SK-N-SH treated with all-trans-retinoic acid at 6 μM for 48 hours (cell line): ENCODE measurements at regions not wholly inside any gene's neighbourhood (a gene's known extent, or its start where the extent isn't known, plus 50 kb on each side); places are given as distances from the start of the nearest gene placed in this dataset.

Experiments
- ATAC-seq: fragments of 200-7000 bp; cut with Tn5 transposase; 3 replicates; pipeline ENCODE4 v1.9.1; 2020; ENCODE audit warnings: mild to moderate bottlenecking, moderate library complexity
- ARNTL ChIP-seq: fragments of 450-650 bp; formaldehyde crosslinking; IDR thresholded peaks from 2 replicates; pipeline ENCODE4 v1.5.0; 2020; ENCODE audit warnings: low read depth, mild to moderate bottlenecking, moderate library complexity, borderline replicate concordance
- CSDC2 ChIP-seq: fragments of 250-450 bp; sonication (Bioruptor Pico); IDR thresholded peaks from 2 replicates; pipeline ENCODE4 v1.5.0; 2020; ENCODE audit warnings: mild to moderate bottlenecking, moderate library complexity
- ESRRG ChIP-seq: fragments of 250-450 bp; sonication (Bioruptor Pico); IDR thresholded peaks from 2 replicates; pipeline ENCODE4 v1.6.1; 2021; ENCODE audit warnings: mild to moderate bottlenecking
- GLIS3 ChIP-seq: fragments of 250-450 bp; sonication (Bioruptor Pico); IDR thresholded peaks from 2 replicates; pipeline ENCODE4 v1.5.0; 2020; ENCODE audit warnings: mild to moderate bottlenecking, moderate library complexity
- ISL1 ChIP-seq: fragments of 250-450 bp; sonication (Bioruptor Pico); IDR thresholded peaks from 2 replicates; pipeline ENCODE4 v2.1.2; 2022; ENCODE audit warnings: mild to moderate bottlenecking, moderate library complexity
- OSR1 ChIP-seq: fragments of 250-450 bp; sonication (Bioruptor Pico); IDR thresholded peaks from 2 replicates; pipeline ENCODE4 v1.8.0; 2022; ENCODE audit warnings: moderate library complexity, mild to moderate bottlenecking, inconsistent platforms
- PPARA ChIP-seq: fragments of 250-450 bp; sonication (Bioruptor Pico); IDR thresholded peaks from 2 replicates; pipeline ENCODE4 v1.5.0; 2020; ENCODE audit warnings: mild to moderate bottlenecking, borderline replicate concordance
- RARB ChIP-seq: fragments of 250-450 bp; sonication (Bioruptor Pico); IDR thresholded peaks from 2 replicates; pipeline ENCODE4 v1.8.0; 2021; ENCODE audit warnings: mild to moderate bottlenecking, moderate library complexity
- TCF4 ChIP-seq: fragments of 250-450 bp; sonication (Bioruptor Pico); IDR thresholded peaks from 2 replicates; pipeline ENCODE4 v1.8.0; 2021; ENCODE audit warnings: mild to moderate bottlenecking, moderate library complexity, borderline replicate concordance
- TOX ChIP-seq: fragments of 250-450 bp; sonication (Bioruptor Pico); IDR thresholded peaks from 2 replicates; pipeline ENCODE4 v1.8.0; 2021; ENCODE audit warnings: mild to moderate bottlenecking, moderate library complexity, borderline replicate concordance
- ZC3H10 ChIP-seq: fragments of 250-450 bp; sonication (Bioruptor Pico); IDR thresholded peaks from 2 replicates; pipeline ENCODE4 v1.5.1; 2021; ENCODE audit warnings: mild to moderate bottlenecking, moderate library complexity
- ZFP3 ChIP-seq: fragments of 250-450 bp; sonication (Bioruptor Pico); IDR thresholded peaks from 2 replicates; pipeline ENCODE4 v1.5.0; 2020; ENCODE audit warnings: mild to moderate bottlenecking, moderate library complexity
- ZFP30 ChIP-seq: fragments of 450-650 bp; formaldehyde crosslinking; IDR thresholded peaks from 2 replicates; pipeline ENCODE4 v1.5.0; 2022; ENCODE audit warnings: mild to moderate bottlenecking, moderate library complexity
- ZNF565 ChIP-seq: fragments of 450-650 bp; formaldehyde crosslinking; conservative IDR thresholded peaks from 2 replicates; pipeline ENCODE4 v1.5.0; 2020; ENCODE audit warnings: low read depth, mild to moderate bottlenecking, moderate library complexity
- ZNF70 ChIP-seq: fragments of 450-650 bp; formaldehyde crosslinking; IDR thresholded peaks from 2 replicates; pipeline ENCODE4 v1.5.0; 2020; ENCODE audit warnings: mild to moderate bottlenecking, moderate library complexity
- ZNF8 ChIP-seq: fragments of 450-650 bp; formaldehyde crosslinking; IDR thresholded peaks from 2 replicates; pipeline ENCODE4 v1.5.0; 2020; ENCODE audit warnings: mild to moderate bottlenecking, moderate library complexity
- TF ChIP-seq, protein P1 (sequence below): fragments of 250-450 bp; sonication (Bioruptor Pico); IDR thresholded peaks from 2 replicates; pipeline ENCODE4 v1.5.1; 2020; ENCODE audit warnings: low read depth, mild to moderate bottlenecking, moderate library complexity
- TF ChIP-seq, protein P2 (sequence below): fragments of 250-450 bp; sonication (Bioruptor Pico); IDR thresholded peaks from 2 replicates; pipeline ENCODE4 v1.8.0; 2020; ENCODE audit warnings: mild to moderate bottlenecking, moderate library complexity, borderline replicate concordance
- TF ChIP-seq, protein P3 (sequence below): fragments of 250-450 bp; sonication (Bioruptor Pico); IDR thresholded peaks from 2 replicates; pipeline ENCODE4 v1.8.0; 2021; ENCODE audit warnings: low read depth, mild to moderate bottlenecking, moderate library complexity, borderline replicate concordance
- TF ChIP-seq, protein P4 (sequence below): fragments of 250-450 bp; sonication (Bioruptor Pico); IDR thresholded peaks from 2 replicates; pipeline ENCODE4 v1.5.0; 2020; ENCODE audit warnings: mild to moderate bottlenecking, moderate library complexity
- TF ChIP-seq, protein P5 (sequence below): fragments of 250-450 bp; sonication (Bioruptor Pico); IDR thresholded peaks from 2 replicates; pipeline ENCODE4 v1.5.1; 2021; ENCODE audit warnings: mild to moderate bottlenecking, moderate library complexity

DNA sequence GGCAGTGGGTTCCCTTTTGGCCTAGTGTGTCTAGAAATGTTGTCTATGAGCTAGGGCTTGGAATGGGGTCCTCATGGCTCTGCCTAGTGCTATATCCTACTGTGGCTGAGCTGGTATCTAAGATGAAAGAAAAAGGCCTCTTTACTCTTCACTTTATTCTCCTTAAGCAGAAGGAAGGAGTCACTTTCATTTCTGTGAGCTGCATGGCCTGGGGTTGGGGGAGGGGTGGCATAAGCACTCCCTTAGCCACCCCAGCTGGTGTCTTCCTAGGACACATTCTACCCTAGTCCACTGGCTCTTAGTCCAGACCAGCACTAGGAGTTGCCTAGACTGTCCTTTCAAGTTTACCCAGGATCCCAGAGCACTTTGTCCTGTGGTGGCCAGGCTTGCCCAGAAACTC lies 1148.9 kb upstream of the CNTN5 start:
- TF ChIP-seq ZFP30 (no peak), ZNF70 (CRISPR knock-in tag) (no peak), RARB (CRISPR knock-in tag) (no peak), ZC3H10 (CRISPR knock-in tag) (no peak), ZFP3 (no peak), ESRRG (CRISPR knock-in tag) (no peak), TOX (CRISPR knock-in tag) (no peak), PPARA (CRISPR knock-in tag) (no peak), CSDC2 (CRISPR knock-in tag) (no peak), ZNF8 (CRISPR knock-in tag) (no peak)
- TF ChIP-seq, protein P1, sequence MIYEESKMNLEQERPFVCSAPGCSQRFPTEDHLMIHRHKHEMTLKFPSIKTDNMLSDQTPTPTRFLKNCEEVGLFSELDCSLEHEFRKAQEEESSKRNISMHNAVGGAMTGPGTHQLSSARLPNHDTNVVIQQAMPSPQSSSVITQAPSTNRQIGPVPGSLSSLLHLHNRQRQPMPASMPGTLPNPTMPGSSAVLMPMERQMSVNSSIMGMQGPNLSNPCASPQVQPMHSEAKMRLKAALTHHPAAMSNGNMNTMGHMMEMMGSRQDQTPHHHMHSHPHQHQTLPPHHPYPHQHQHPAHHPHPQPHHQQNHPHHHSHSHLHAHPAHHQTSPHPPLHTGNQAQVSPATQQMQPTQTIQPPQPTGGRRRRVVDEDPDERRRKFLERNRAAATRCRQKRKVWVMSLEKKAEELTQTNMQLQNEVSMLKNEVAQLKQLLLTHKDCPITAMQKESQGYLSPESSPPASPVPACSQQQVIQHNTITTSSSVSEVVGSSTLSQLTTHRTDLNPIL = no peak
- no peak for ATAC-seq

DNA sequence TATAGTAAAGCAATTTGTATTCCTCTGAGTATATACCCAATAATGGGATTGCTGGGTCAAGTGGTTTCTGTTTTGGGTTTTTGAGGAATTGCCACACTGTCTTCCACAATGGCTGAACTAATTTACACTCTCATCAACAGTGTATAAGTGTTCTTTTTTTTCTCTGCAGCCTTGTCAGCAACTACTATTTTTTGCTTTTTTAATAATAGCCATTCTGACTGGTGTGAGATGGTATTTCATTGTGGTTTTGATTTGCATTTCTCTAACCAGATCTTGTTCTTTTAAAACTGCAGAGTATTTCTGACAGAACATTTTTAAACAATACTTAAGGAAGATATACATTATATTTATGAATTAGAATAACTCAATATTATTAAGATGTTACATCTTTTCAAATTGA lies 1140.5 kb upstream of the CNTN5 start:
- no peak for TF ChIP-seq ISL1 (CRISPR knock-in tag)
- TF ChIP-seq, protein P2, sequence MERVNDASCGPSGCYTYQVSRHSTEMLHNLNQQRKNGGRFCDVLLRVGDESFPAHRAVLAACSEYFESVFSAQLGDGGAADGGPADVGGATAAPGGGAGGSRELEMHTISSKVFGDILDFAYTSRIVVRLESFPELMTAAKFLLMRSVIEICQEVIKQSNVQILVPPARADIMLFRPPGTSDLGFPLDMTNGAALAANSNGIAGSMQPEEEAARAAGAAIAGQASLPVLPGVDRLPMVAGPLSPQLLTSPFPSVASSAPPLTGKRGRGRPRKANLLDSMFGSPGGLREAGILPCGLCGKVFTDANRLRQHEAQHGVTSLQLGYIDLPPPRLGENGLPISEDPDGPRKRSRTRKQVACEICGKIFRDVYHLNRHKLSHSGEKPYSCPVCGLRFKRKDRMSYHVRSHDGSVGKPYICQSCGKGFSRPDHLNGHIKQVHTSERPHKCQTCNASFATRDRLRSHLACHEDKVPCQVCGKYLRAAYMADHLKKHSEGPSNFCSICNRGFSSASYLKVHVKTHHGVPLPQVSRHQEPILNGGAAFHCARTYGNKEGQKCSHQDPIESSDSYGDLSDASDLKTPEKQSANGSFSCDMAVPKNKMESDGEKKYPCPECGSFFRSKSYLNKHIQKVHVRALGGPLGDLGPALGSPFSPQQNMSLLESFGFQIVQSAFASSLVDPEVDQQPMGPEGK = no peak
- no peak for TF ChIP-seq ZFP3
- TF ChIP-seq, protein P1 = no peak
- TF ChIP-seq ESRRG (CRISPR knock-in tag) = no peak
- no peak for TF ChIP-seq ZC3H10 (CRISPR knock-in tag)
- TF ChIP-seq ZNF8 (CRISPR knock-in tag) = no peak
- no peak for TF ChIP-seq RARB (CRISPR knock-in tag)
- TF ChIP-seq ZNF565 (CRISPR knock-in tag) = no peak
- no peak for TF ChIP-seq CSDC2 (CRISPR knock-in tag)
- no peak for TF ChIP-seq TCF4
- ATAC-seq = no peak

DNA sequence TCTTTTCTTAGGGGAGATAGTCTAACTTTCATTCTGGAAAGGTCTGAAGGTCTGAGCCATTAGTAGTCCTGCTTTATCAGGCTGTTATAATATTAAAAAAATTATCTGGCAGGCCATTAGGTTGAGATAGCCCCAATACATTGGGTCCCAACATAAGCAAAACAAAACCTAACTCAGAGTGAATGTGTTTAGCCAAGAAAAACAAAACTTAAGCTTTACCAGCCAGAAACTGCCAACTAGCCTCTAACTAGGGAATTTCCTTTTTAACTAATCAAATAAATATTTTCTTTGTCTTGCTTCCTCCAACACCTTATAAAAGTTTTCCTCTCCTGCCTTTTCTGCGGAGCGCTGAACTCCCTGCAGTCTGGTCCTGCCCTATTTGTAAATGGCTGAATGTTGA lies 1137.7 kb upstream of the CNTN5 start:
- ATAC-seq = no peak
- TF ChIP-seq ZFP30 (no peak), ISL1 (CRISPR knock-in tag) (no peak)
- TF ChIP-seq, protein P3, sequence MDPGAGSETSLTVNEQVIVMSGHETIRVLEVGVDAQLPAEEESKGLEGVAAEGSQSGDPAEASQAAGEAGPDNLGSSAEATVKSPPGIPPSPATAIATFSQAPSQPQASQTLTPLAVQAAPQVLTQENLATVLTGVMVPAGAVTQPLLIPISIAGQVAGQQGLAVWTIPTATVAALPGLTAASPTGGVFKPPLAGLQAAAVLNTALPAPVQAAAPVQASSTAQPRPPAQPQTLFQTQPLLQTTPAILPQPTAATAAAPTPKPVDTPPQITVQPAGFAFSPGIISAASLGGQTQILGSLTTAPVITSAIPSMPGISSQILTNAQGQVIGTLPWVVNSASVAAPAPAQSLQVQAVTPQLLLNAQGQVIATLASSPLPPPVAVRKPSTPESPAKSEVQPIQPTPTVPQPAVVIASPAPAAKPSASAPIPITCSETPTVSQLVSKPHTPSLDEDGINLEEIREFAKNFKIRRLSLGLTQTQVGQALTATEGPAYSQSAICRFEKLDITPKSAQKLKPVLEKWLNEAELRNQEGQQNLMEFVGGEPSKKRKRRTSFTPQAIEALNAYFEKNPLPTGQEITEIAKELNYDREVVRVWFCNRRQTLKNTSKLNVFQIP (CRISPR knock-in tag) = no peak

DNA sequence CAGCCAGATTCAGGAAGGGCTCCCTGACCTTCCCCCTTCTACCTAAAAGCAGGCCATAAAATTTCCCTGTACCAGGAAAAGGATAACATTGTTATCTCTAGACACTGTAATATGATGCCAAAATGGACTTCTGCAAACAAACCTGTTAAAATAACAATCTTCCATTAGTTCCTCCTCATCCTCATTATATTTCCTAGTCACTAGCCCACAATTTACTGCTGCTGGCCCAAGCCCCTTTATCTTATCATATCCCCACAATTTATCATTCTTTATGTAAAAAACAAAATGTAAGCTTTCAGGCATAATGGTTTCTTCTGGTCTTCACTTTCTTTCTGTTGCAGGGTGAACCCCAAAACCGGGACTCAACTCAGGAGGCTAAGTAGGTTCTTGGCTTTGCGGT lies 1132.1 kb upstream of the CNTN5 start:
- ATAC-seq = no peak
- TF ChIP-seq TCF4 = no peak
- TF ChIP-seq, protein P1 = no peak
- TF ChIP-seq GLIS3 = no peak
- TF ChIP-seq ZNF565 (CRISPR knock-in tag) = no peak
- TF ChIP-seq, protein P2 = no peak
- TF ChIP-seq, protein P4, sequence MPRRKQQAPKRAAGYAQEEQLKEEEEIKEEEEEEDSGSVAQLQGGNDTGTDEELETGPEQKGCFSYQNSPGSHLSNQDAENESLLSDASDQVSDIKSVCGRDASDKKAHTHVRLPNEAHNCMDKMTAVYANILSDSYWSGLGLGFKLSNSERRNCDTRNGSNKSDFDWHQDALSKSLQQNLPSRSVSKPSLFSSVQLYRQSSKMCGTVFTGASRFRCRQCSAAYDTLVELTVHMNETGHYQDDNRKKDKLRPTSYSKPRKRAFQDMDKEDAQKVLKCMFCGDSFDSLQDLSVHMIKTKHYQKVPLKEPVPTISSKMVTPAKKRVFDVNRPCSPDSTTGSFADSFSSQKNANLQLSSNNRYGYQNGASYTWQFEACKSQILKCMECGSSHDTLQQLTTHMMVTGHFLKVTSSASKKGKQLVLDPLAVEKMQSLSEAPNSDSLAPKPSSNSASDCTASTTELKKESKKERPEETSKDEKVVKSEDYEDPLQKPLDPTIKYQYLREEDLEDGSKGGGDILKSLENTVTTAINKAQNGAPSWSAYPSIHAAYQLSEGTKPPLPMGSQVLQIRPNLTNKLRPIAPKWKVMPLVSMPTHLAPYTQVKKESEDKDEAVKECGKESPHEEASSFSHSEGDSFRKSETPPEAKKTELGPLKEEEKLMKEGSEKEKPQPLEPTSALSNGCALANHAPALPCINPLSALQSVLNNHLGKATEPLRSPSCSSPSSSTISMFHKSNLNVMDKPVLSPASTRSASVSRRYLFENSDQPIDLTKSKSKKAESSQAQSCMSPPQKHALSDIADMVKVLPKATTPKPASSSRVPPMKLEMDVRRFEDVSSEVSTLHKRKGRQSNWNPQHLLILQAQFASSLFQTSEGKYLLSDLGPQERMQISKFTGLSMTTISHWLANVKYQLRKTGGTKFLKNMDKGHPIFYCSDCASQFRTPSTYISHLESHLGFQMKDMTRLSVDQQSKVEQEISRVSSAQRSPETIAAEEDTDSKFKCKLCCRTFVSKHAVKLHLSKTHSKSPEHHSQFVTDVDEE (CRISPR knock-in tag) = no peak
- TF ChIP-seq ARNTL (CRISPR knock-in tag) = no peak
- TF ChIP-seq ESRRG (CRISPR knock-in tag) = no peak
- no peak for TF ChIP-seq OSR1 (CRISPR knock-in tag)
- no peak for TF ChIP-seq PPARA (CRISPR knock-in tag)
- no peak for TF ChIP-seq ZFP30
- no peak for TF ChIP-seq RARB (CRISPR knock-in tag)
- TF ChIP-seq, protein P5, sequence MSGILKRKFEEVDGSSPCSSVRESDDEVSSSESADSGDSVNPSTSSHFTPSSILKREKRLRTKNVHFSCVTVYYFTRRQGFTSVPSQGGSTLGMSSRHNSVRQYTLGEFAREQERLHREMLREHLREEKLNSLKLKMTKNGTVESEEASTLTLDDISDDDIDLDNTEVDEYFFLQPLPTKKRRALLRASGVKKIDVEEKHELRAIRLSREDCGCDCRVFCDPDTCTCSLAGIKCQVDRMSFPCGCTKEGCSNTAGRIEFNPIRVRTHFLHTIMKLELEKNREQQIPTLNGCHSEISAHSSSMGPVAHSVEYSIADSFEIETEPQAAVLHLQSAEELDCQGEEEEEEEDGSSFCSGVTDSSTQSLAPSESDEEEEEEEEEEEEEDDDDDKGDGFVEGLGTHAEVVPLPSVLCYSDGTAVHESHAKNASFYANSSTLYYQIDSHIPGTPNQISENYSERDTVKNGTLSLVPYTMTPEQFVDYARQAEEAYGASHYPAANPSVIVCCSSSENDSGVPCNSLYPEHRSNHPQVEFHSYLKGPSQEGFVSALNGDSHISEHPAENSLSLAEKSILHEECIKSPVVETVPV (CRISPR knock-in tag) = no peak
